ENCODE measurements at regions not wholly inside any gene's neighbourhood (a gene's known extent, or its start where the extent isn't known, plus 50 kb on each side); places are given as distances from the start of the nearest gene placed in this dataset.

DNA sequence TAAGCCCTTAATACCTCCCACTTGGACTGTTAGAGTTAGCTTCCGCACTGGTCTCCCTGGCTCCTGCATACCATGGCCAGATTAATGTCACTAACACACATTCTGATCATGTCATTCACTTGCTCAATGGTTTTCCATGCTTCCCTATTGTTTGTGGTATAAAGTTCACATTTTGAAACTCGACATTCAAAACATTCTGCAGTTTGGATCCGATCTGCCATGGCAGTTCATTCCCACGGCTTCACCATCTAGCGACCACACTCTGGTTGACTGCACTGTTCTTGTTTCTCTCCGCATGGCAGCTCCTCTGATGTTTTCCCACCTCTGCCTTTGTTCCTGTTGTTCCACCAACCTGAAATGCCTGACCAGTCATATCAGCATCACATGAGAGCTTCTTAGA is 87.4 kb upstream of the WAC start:
- Histone ChIP-seq H2AFZ (ENCODE audit: control insufficient read depth, low read length) (no peak overlapping the region), H3K9me3 (ENCODE audit: control insufficient read depth, low read depth, low read length) (no peaks in the 10 kb centered on the region)
- no peak for DNase-seq (ENCODE audit: low read depth, low spot score)

GRCh38 chr10:28449382-28449781 is 83.5 kb upstream of the WAC start:
- no peak overlapping the region for H3K4me2 ChIP-seq (ENCODE audit: control insufficient read depth, extremely low read depth, insufficient read depth, low read depth, low read length)
- no peaks in the 10 kb centered on the region for H3K9me1 ChIP-seq (ENCODE audit: control insufficient read depth, extremely low read depth, insufficient read depth, low read length)
- DNase-seq (ENCODE audit: low read depth, low spot score), result no peak
- H3K4me1 ChIP-seq (ENCODE audit: control insufficient read depth, extremely low read depth, insufficient read depth, low read length), result no peaks in the 10 kb centered on the region
- H3K27ac ChIP-seq (ENCODE audit: control insufficient read depth, insufficient read depth, low read length), result no peak overlapping the region
- no peaks in the 10 kb centered on the region for H4K20me1 ChIP-seq (ENCODE audit: control insufficient read depth, extremely low read depth, insufficient read depth, low read length)
- dilution Hi-C loops (cut with MboI; ENCODE audit: extremely low pct_ligation_motif_present, low sequenced_read_pairs), result no loop called here
- no peak for TF ChIP-seq EZH2 (IDR thresholded peaks at IDR 0.05; ENCODE audit: low read length)
- TF ChIP-seq, protein P1, sequence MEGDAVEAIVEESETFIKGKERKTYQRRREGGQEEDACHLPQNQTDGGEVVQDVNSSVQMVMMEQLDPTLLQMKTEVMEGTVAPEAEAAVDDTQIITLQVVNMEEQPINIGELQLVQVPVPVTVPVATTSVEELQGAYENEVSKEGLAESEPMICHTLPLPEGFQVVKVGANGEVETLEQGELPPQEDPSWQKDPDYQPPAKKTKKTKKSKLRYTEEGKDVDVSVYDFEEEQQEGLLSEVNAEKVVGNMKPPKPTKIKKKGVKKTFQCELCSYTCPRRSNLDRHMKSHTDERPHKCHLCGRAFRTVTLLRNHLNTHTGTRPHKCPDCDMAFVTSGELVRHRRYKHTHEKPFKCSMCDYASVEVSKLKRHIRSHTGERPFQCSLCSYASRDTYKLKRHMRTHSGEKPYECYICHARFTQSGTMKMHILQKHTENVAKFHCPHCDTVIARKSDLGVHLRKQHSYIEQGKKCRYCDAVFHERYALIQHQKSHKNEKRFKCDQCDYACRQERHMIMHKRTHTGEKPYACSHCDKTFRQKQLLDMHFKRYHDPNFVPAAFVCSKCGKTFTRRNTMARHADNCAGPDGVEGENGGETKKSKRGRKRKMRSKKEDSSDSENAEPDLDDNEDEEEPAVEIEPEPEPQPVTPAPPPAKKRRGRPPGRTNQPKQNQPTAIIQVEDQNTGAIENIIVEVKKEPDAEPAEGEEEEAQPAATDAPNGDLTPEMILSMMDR (optimal IDR thresholded peaks at IDR 0.05 in 1 of 3, IDR thresholded peaks at IDR 0.05 in 1 of 3, conservative IDR thresholded peaks at IDR 0.05 in 1 of 3; ENCODE audit: extremely low read depth in 1 of 3, insufficient read depth in 2 of 3, low read length in 3 of 3), result no peak
- H2AFZ ChIP-seq (ENCODE audit: control insufficient read depth, low read length), result no peak overlapping the region
- no peak overlapping the region for H3K9ac ChIP-seq (ENCODE audit: control insufficient read depth, extremely low read depth, insufficient read depth, low read length)
- H3K36me3 ChIP-seq (ENCODE audit: control insufficient read depth in 2 of 2, extremely low read depth in 1 of 2, insufficient read depth in 2 of 2, low read length in 2 of 2), result no peaks in the 10 kb centered on the region
- no peak overlapping the region for H3K4me3 ChIP-seq (ENCODE audit: control insufficient read depth in 2 of 3, extremely low read depth in 1 of 3, insufficient read depth in 2 of 3, low read depth in 1 of 3, low read length in 3 of 3)
- no peaks in the 10 kb centered on the region for H3K27me3 ChIP-seq (ENCODE audit: control insufficient read depth, extremely low read depth, insufficient read depth, low read length)
- H3K79me2 ChIP-seq (ENCODE audit: control insufficient read depth, insufficient read depth, low read length), result no peaks in the 10 kb centered on the region
- no peaks in the 10 kb centered on the region for H3K9me3 ChIP-seq (ENCODE audit: control insufficient read depth, low read depth, low read length)
- no peak for FAIRE-seq

More for the DNA sequence above, 87.4 kb upstream of the WAC start:
- dilution Hi-C loops (cut with MboI; ENCODE audit: extremely low pct_ligation_motif_present, low sequenced_read_pairs), result no loop called here
- Histone ChIP-seq H3K36me3 (ENCODE audit: control insufficient read depth in 2 of 2, extremely low read depth in 1 of 2, insufficient read depth in 2 of 2, low read length in 2 of 2) (no peaks in the 10 kb centered on the region), H3K9ac (ENCODE audit: control insufficient read depth, extremely low read depth, insufficient read depth, low read length) (no peak overlapping the region), H3K4me3 (ENCODE audit: control insufficient read depth in 2 of 3, extremely low read depth in 1 of 3, insufficient read depth in 2 of 3, low read depth in 1 of 3, low read length in 3 of 3) (no peak overlapping the region), H4K20me1 (ENCODE audit: control insufficient read depth, extremely low read depth, insufficient read depth, low read length) (no peaks in the 10 kb centered on the region), H3K27ac (ENCODE audit: control insufficient read depth, insufficient read depth, low read length) (no peak overlapping the region), H3K4me2 (ENCODE audit: control insufficient read depth, extremely low read depth, insufficient read depth, low read depth, low read length) (no peak overlapping the region), H3K27me3 (ENCODE audit: control insufficient read depth, extremely low read depth, insufficient read depth, low read length) (no peaks in the 10 kb centered on the region), H3K79me2 (ENCODE audit: control insufficient read depth, insufficient read depth, low read length) (no peaks in the 10 kb centered on the region), H3K9me1 (ENCODE audit: control insufficient read depth, extremely low read depth, insufficient read depth, low read length) (no peaks in the 10 kb centered on the region), H3K4me1 (ENCODE audit: control insufficient read depth, extremely low read depth, insufficient read depth, low read length) (no peaks in the 10 kb centered on the region)
- no peak for FAIRE-seq
- TF ChIP-seq, protein P1 (optimal IDR thresholded peaks at IDR 0.05 in 1 of 3, IDR thresholded peaks at IDR 0.05 in 1 of 3, conservative IDR thresholded peaks at IDR 0.05 in 1 of 3; ENCODE audit: extremely low read depth in 1 of 3, insufficient read depth in 2 of 3, low read length in 3 of 3), result no peak
- no peak for TF ChIP-seq EZH2 (IDR thresholded peaks at IDR 0.05; ENCODE audit: low read length)

Measured in keratinocyte (primary cell).